ENCODE measurements at regions not wholly inside any gene's neighbourhood (a gene's known extent, or its start where the extent isn't known, plus 50 kb on each side); places are given as distances from the start of the nearest gene placed in this dataset.
"Not testable (repeated sequence)": the region's sequence is repeated elsewhere in the genome, so short reads cannot be mapped to it uniquely, and the experiment has no call there.

GRCh38 chr16:86737083-86737482 lies 158.7 kb downstream of the FOXL1 start:
- no peak overlapping the region for H3K4me3 ChIP-seq (ENCODE audit: low read depth, low read length)
- DNase-seq (ENCODE audit: low read depth) = no peak
- TF ChIP-seq CTCF (IDR thresholded peaks at IDR 0.05; ENCODE audit: insufficient read depth, low read depth, low read length, missing control alignments) = no peak

GRCh38 chr16:86738322-86738721 lies 160.0 kb downstream of the FOXL1 start:
- H3K4me3 ChIP-seq (ENCODE audit: low read depth, low read length); DNase-seq (ENCODE audit: low read depth): not testable (repeated sequence)

- no peak for DNase-seq (ENCODE audit: low read depth)
- no peak for TF ChIP-seq CTCF (IDR thresholded peaks at IDR 0.05; ENCODE audit: insufficient read depth, low read depth, low read length, missing control alignments)
- H3K4me3 ChIP-seq (ENCODE audit: low read depth, low read length) = no peak overlapping the region
Observed at GRCh38 chr16:86739178-86739577, 160.8 kb downstream of the FOXL1 start.

GRCh38 chr16:86739808-86740207 lies 161.5 kb downstream of the FOXL1 start:
- H3K4me3 ChIP-seq (ENCODE audit: low read depth, low read length) = no peak overlapping the region
- no peak for DNase-seq (ENCODE audit: low read depth)
- no peak for TF ChIP-seq CTCF (IDR thresholded peaks at IDR 0.05; ENCODE audit: insufficient read depth, low read depth, low read length, missing control alignments)

- no peak for TF ChIP-seq CTCF (IDR thresholded peaks at IDR 0.05; ENCODE audit: insufficient read depth, low read depth, low read length, missing control alignments)
- DNase-seq (ENCODE audit: low read depth) = no peak
- no peak overlapping the region for H3K4me3 ChIP-seq (ENCODE audit: low read depth, low read length)
Observed at GRCh38 chr16:86740298-86740697, 161.9 kb downstream of the FOXL1 start.

- TF ChIP-seq CTCF (IDR thresholded peaks at IDR 0.05; ENCODE audit: insufficient read depth, low read depth, low read length, missing control alignments) = no peak
- no peak for DNase-seq (ENCODE audit: low read depth)
- no peak overlapping the region for H3K4me3 ChIP-seq (ENCODE audit: low read depth, low read length)
Observed at GRCh38 chr16:86740906-86741799, 162.8 kb downstream of the FOXL1 start.

GRCh38 chr16:86747761-86748160 lies 169.4 kb downstream of the FOXL1 start:
- TF ChIP-seq CTCF (IDR thresholded peaks at IDR 0.05; ENCODE audit: insufficient read depth, low read depth, low read length, missing control alignments) = no peak
- no peak overlapping the region for H3K4me3 ChIP-seq (ENCODE audit: low read depth, low read length)
- no peak for DNase-seq (ENCODE audit: low read depth)

Data from GM12865 (cell line).